SK-N-SH (cell line): ENCODE measurements at regions not wholly inside any gene's neighbourhood (a gene's known extent, or its start where the extent isn't known, plus 50 kb on each side); places are given as distances from the start of the nearest gene placed in this dataset.
A peak's percentile ranks its signal among the peaks of the same experiment; 100 is the strongest.

Experiments used
- CTCF ChIA-PET: fragments of 300-600, 350-600 bp; formaldehyde crosslinking; extraction: SDS; loops from one replicate; lab custom pipeline; 2021; lab: Yijun Ruan, JAX
- POLR2A ChIA-PET: fragments of 350-600 bp; sonication (Branson Sonifier 250); formaldehyde crosslinking; extraction: SDS; loops from one replicate; lab custom pipeline; 2020; ENCODE audit warnings: antibody characterized with exemption, inconsistent platforms; lab: Yijun Ruan, JAX
- DNase-seq: peaks from one replicate; pipeline ENCODE4 v3.0.0; 2012
- H2AFZ ChIP-seq: fragments of 200-600 bp; sonication (generic); 2 replicates; pipeline ENCODE4 v1.8.1; 2016; ENCODE audit warnings: antibody characterized with exemption, mild to moderate bottlenecking, low read depth
- H3F3A ChIP-seq: fragments of 200-600 bp; sonication (generic); replicated peaks from 2 replicates; pipeline ENCODE3; 2016; ENCODE audit warnings: antibody characterized with exemption, mild to moderate bottlenecking; ENCODE audit not compliant: insufficient read depth
- H3K27ac ChIP-seq, 2 experiments: fragments of 200-500 bp in 1 of 2; fragments of 200-600 bp in 1 of 2; sonication (Bioruptor generic) in 1 of 2; sonication (generic), shearing (Covaris generic) in 1 of 2; 2 replicates each; pipeline versions ENCODE4 v1.5.1 to v1.6.1; 2014 to 2016; ENCODE audit warnings: low read depth in 2 of 2, inconsistent platforms in 1 of 2, low read length in 1 of 2, mild to moderate bottlenecking in 1 of 2, mixed read lengths in 1 of 2
- H3K27me3 ChIP-seq: fragments of 200-600 bp; sonication (generic), shearing (Covaris generic); 2 replicates; pipeline ENCODE4 v1.6.1; 2016; ENCODE audit warnings: mixed run types; ENCODE audit not compliant: insufficient read depth
- H3K36me3 ChIP-seq, 2 experiments: fragments of 200-500 bp in 1 of 2; fragments of 200-600 bp in 1 of 2; sonication (Bioruptor generic) in 1 of 2; sonication (generic) in 1 of 2; replicated peaks in 1 of 2; 2 replicates each; pipeline versions ENCODE3 to v1.5.1; 2014 to 2016; ENCODE audit warnings: low read length in 1 of 2, mild to moderate bottlenecking in 1 of 2; ENCODE audit not compliant: insufficient read depth in 2 of 2, control insufficient read depth in 1 of 2
- H3K4me1 ChIP-seq, 2 experiments: fragments of 200-500 bp in 1 of 2; fragments of 200-600 bp in 1 of 2; sonication (Bioruptor generic) in 1 of 2; sonication (generic), shearing (Covaris generic) in 1 of 2; 2 replicates each; pipeline versions ENCODE4 v1.5.1 to v1.6.1; 2014 to 2016; ENCODE audit warnings: low read depth in 1 of 2, low read length in 1 of 2, mixed run types in 1 of 2; ENCODE audit not compliant: insufficient read depth in 2 of 2, control insufficient read depth in 1 of 2
- H3K4me2 ChIP-seq: fragments of 200-600 bp; sonication (generic), shearing (Covaris generic); 2 replicates; pipeline ENCODE4 v1.6.1; 2017; ENCODE audit warnings: mixed run types
- H3K4me3 ChIP-seq, 2 experiments: fragments of 200-500 bp in 1 of 2; fragments of 200-600 bp in 1 of 2; sonication (Bioruptor generic) in 1 of 2; sonication (generic), shearing (Covaris generic) in 1 of 2; 2 replicates each; pipeline versions ENCODE4 v1.5.1 to v1.8.1; 2014 to 2016; ENCODE audit warnings: low read depth in 2 of 2, inconsistent platforms in 1 of 2, low read length in 1 of 2, mild to moderate bottlenecking in 1 of 2, mixed read lengths in 1 of 2, moderate library complexity in 1 of 2
- H3K79me2 ChIP-seq: fragments of 200-600 bp; sonication (generic); 2 replicates; pipeline ENCODE4 v1.8.1; 2017; ENCODE audit warnings: mild to moderate bottlenecking; ENCODE audit not compliant: insufficient read depth
- H3K9ac ChIP-seq: fragments of 200-600 bp; sonication (generic); 2 replicates; pipeline ENCODE4 v1.6.1; 2017; ENCODE audit warnings: mixed run types
- H3K9me2 ChIP-seq: fragments of 200-600 bp; sonication (generic); 2 replicates; pipeline ENCODE4 v1.6.1; 2017; ENCODE audit warnings: mixed run types
- H3K9me3 ChIP-seq: fragments of 200-600 bp; sonication (generic); 2 replicates; pipeline ENCODE4 v1.6.1; 2017; ENCODE audit warnings: mixed run types, mild to moderate bottlenecking, moderate library complexity
- H4K20me1 ChIP-seq: fragments of 200-600 bp; sonication (generic); 2 replicates; pipeline ENCODE4 v1.6.1; 2017; ENCODE audit warnings: mild to moderate bottlenecking, mixed run types; ENCODE audit not compliant: insufficient read depth
- CHD2 ChIP-seq: fragments of 150-350 bp; IDR thresholded peaks from 2 replicates; pipeline ENCODE4 v1.6.1; 2018; ENCODE audit warnings: low read length; ENCODE audit not compliant: partially characterized antibody
- EP300 ChIP-seq, 2 experiments: IDR thresholded peaks; 2 replicates each; pipeline versions ENCODE4 v1.4.0 to v1.6.1; 2012; ENCODE audit warnings: borderline replicate concordance in 1 of 2, low read depth in 1 of 2, low read length in 1 of 2
- FOSL2 ChIP-seq: IDR thresholded peaks from 2 replicates; pipeline ENCODE4 v1.4.0; 2012; ENCODE audit warnings: low read depth, mild to moderate bottlenecking, moderate library complexity, borderline replicate concordance
- GABPA ChIP-seq: IDR thresholded peaks from 2 replicates; pipeline ENCODE4 v1.4.0; 2012; ENCODE audit warnings: low read depth, mild to moderate bottlenecking
- GATA2 ChIP-seq: sonication (generic); formaldehyde crosslinking; IDR thresholded peaks from 2 replicates; pipeline ENCODE4 v1.5.0; 2020; ENCODE audit warnings: mild to moderate bottlenecking, missing genetic modification reagents
- MEF2A ChIP-seq: IDR thresholded peaks from 2 replicates; pipeline ENCODE4 v1.4.0; 2012; ENCODE audit warnings: low read depth, borderline replicate concordance
- PBX3 ChIP-seq: IDR thresholded peaks from 2 replicates; pipeline ENCODE4; 2012
- POLR2AphosphoS5 ChIP-seq: IDR thresholded peaks from 2 replicates; pipeline ENCODE4 v1.6.1; 2012; ENCODE audit warnings: low read depth, low read length
- RCOR1 ChIP-seq: fragments of 150-350 bp; IDR thresholded peaks from 2 replicates; pipeline ENCODE4 v1.6.1; 2017; ENCODE audit warnings: antibody characterized with exemption, low read length
- REST ChIP-seq: IDR thresholded peaks from 2 replicates; pipeline ENCODE4 v1.6.1; 2012; ENCODE audit warnings: mild to moderate bottlenecking, low read depth, low read length, moderate library complexity
- RFX5 ChIP-seq: IDR thresholded peaks from 2 replicates; pipeline ENCODE4 v1.6.1; 2012; ENCODE audit warnings: mild to moderate bottlenecking, improper control_type of control experiment, low read length
- SIN3A ChIP-seq: IDR thresholded peaks from 2 replicates; pipeline ENCODE4 v1.6.1; 2012; ENCODE audit warnings: low read depth, mild to moderate bottlenecking, low read length, moderate library complexity, borderline replicate concordance
- SMC3 ChIP-seq: IDR thresholded peaks from 2 replicates; pipeline ENCODE4 v1.6.1; 2012; ENCODE audit warnings: low read depth, low read length, improper control_type of control experiment
- TCF12 ChIP-seq: IDR thresholded peaks from 2 replicates; pipeline ENCODE4 v1.4.0; 2012
- WGBS: methylation state at CpG from one replicate; pipeline ENCODE4 v1.1.6; 2017; ENCODE audit warnings: low lambda C conversion rate; 5-methylcytosine and 5-hydroxymethylcytosine counted together

GRCh38 chr20:52766645-52767435, 205.3 kb upstream of the TSHZ2 start:
- CTCF ChIA-PET = interaction anchor here (0.9 kb wide), 1 partner anchor 16 kb away, joined by 3 read pairs; no protein-coding TSS in a partner anchor
- 50% methylated on average over 7 of the region's 7 CpGs for WGBS
- Histone ChIP-seq H3K9me3 (no peaks in the 10 kb centered on the region), H3K9ac (no peak overlapping the region), H3K79me2 (no peaks in the 10 kb centered on the region), H3K4me3 (no peak overlapping the region), H3K27ac (no peak overlapping the region), H2AFZ (no peak overlapping the region), H3F3A (no peaks in the 10 kb centered on the region), H3K4me2 (no peak overlapping the region)
- POLR2A ChIA-PET = no interaction called here
- TF ChIP-seq TCF12 (no peak), REST (no peak), FOSL2 (no peak), PBX3 (no peak), MEF2A (no peak), SIN3A (no peak), GABPA (no peak), POLR2AphosphoS5 (no peak), SMC3 (no peak), RCOR1 (no peak)
- TF ChIP-seq, all 33 proteins: peak for 0
- peaks cover 0 to 8% of the 10 kb centered on the region in 2 experiments; a peak in 2 of 4 replicates for H3K4me1 ChIP-seq
- no peaks in the 10 kb centered on the region for H4K20me1 ChIP-seq
- H3K36me3 ChIP-seq = no peaks in the 10 kb centered on the region
- H3K9me2 ChIP-seq = no peaks in the 10 kb centered on the region
- DNase-seq = no peak
- H3K27me3 ChIP-seq = no peaks in the 10 kb centered on the region

- TF ChIP-seq GATA2 (CRISPR knock-in tag) (peak; percentile 24; the same call in 1 of the 2 replicates), EP300 (IDR thresholded peaks at IDR 0.05; ENCODE audit: borderline replicate concordance in 1 of 2, low read depth in 1 of 2, low read length in 1 of 2) (peak in 1 of 2 experiments; percentile 63; a peak in 2 of 4 replicates), CHD2 (peak; percentile 7), RFX5 (no peak)
- H3K4me1 ChIP-seq = peaks cover 0 to 8% of the 10 kb centered on the region in 2 experiments; a peak in 2 of 4 replicates
- H3K9ac ChIP-seq = no peak overlapping the region
- no peaks in the 10 kb centered on the region for H3K36me3 ChIP-seq
- no peaks in the 10 kb centered on the region for H3K79me2 ChIP-seq
- H3K27ac ChIP-seq = peak overlapping the region in 1 of 2 experiments; percentile 82; a peak in 2 of 4 replicates
- CTCF ChIA-PET = interaction anchor here (1.5 kb wide), 1 partner anchor 15 kb away, joined by 6 read pairs; no protein-coding TSS in a partner anchor
- POLR2A ChIA-PET = no interaction called here
- no peaks in the 10 kb centered on the region for H3K9me2 ChIP-seq
- 24% methylated on average over 9 of the region's 9 CpGs for WGBS
- DNase-seq = no peak
- no peaks in the 10 kb centered on the region for H3K27me3 ChIP-seq
- H3F3A ChIP-seq = no peaks in the 10 kb centered on the region
- H2AFZ ChIP-seq = no peak overlapping the region
- no peaks in the 10 kb centered on the region for H4K20me1 ChIP-seq
- H3K9me3 ChIP-seq = no peaks in the 10 kb centered on the region
- no peak overlapping the region for H3K4me2 ChIP-seq
- no peak overlapping the region for H3K4me3 ChIP-seq
These were observed 208.8 kb upstream of the TSHZ2 start for GRCh38 chr20:52763321-52763853.
